ENCODE measurements at regions not wholly inside any gene's neighbourhood (a gene's known extent, or its start where the extent isn't known, plus 50 kb on each side); places are given as distances from the start of the nearest gene placed in this dataset.

DNA sequence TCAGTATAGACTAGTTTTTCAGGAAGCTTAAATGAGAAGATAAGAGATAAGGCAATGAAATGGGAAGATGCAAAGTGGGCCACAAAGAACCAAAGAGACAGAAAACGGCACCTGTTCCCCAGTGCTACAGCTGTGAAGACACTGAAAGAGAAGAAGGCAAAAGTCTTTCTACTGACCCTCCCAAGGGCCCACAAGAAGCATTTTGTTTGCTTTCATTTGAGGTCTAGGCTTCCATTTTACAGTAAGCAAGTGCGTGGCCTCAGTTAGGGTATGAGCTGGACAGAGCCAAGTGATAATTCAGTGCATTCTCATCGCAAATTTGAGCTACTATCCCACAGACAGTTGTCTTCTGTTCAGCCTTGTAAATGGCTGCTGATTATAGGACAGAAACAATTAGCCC, 53.4 kb upstream of the STK17B start:
- no peak for DNase-seq

DNA sequence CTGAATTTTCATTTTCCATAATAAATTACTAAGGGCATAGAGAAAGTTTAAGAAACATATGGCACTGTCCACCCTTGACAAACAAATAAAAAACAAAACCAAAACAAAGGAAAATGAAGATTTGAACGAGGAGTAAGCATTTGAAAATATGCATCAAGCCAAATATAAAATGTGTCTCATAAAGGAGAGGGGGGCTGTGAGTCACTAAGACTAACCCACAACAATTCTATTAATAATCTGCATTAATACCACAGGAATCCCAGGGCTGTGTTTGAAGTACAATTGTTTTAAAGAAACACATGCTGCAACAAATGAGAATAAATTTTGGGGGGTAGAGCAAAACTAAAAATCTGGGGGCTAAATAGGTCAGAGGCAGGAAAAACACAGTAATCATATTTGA, 53.8 kb upstream of the STK17B start:
- no peak for DNase-seq

GRCh38 chr2:196226058-196226706, 54.8 kb upstream of the STK17B start:
- DNase-seq, result no peak

DNA sequence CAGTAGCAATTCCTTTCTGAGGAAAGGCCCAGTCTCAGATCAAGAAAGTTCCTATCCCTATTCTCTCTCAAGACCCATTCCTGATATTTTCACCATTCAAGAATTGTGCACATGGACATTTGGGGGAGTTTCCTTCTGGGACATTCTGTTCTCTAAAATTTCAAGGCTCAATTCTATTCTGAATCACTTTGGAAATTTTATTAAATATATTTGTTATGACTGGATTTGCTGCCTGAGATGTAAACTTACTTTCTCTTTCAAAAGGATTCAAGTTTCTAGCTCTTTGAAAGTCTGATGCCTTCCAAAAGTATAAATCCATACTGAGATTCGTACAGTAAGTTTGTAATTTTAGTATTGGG, 55.3 kb upstream of the STK17B start:
- no peak for DNase-seq

DNA sequence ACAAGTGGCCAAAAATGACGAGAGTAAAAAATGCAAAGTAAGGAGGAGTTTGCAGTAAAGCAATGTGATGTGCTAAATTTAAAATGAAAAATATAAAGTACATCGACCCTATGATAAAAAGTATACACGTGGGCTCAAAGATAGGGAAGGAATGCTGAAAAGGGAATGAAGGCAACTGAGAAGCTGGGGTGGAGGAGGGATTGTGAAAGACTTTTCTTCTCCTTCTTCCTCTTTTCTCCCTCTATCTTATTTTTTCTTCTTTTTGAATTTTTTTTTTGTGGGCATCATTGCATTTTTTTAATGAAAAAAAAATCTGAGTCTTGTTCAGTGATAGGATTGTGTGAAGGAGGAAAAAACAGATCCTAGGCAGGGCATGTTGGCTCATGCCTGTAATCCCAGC, 57.6 kb upstream of the STK17B start:
- no peak for DNase-seq

- DNase-seq, result no peak
Observed at GRCh38 chr2:196230061-196230854, 58.9 kb upstream of the STK17B start.

DNA sequence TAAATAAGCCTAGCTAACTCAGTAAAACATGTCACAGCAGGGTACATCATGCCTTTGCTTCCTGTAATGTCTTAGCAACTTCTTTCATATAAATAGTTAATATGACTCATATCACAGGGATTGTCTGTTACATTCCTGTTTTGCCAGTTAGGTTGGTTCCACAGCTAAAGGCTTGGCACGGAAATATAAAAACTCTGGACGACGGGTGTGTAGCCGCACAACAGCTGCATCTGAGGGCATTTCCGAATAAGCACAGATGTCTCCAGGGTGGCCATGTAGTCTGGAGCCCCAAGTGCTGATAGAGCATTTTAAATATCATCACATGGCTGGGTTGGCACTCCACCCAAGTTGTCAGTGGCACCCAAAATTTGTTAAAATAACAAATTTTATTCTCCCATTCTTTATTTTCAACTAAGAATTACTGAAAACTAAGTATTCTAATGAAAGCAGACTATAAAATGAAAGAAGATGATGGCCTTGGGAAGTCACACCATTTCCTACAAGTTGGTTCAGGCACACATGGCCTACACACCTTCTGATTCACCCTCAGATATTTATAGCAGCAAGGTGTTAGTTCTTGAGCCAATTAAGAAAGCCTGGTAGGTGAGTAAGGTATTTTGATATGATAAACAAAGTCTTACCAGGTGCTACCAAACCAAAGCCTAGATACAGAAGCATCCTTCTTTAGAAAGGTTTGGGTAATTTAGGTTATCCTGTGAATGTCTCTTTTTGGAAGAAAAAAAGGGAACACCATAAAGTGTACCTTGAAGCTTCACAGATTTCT, 61.8 kb upstream of the STK17B start:
- peak; percentile 91 for DNase-seq

GRCh38 chr2:196233805-196234475, 62.6 kb upstream of the STK17B start:
- peak; percentile 32 for DNase-seq

- no peak for DNase-seq
Observed at GRCh38 chr2:196234672-196235071, 63.3 kb upstream of the STK17B start.

GRCh38 chr2:196238836-196239380, 67.5 kb upstream of the STK17B start:
- DNase-seq, result no peak

GRCh38 chr2:196239622-196240587, 68.5 kb upstream of the STK17B start:
- peak; percentile 86 for DNase-seq

GRCh38 chr2:196241175-196241574, 69.8 kb upstream of the STK17B start:
- no peak for DNase-seq

- DNase-seq, result no peak
Observed at GRCh38 chr2:196242131-196242620, 70.8 kb upstream of the STK17B start.

- DNase-seq, result no peak
Observed at GRCh38 chr2:196244516-196244915, 73.1 kb upstream of the STK17B start.

DNA sequence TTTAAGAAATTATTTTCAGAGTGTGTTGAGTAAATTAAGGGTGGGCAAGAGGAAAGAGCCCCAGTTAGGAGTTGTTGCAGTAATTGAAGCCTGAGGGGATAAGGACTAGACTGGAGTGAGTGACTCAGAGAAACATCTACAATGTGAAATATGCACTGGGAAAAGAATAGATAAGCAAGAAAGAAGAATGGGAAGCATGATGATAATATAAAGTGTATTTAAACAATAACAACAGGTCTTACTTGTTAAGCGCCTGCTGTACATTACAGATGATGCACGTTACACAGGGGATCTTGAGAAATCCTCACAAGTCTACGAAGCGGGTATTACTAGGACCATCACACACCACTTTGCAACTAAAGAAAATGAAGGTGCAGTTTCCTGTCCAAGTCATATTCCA, 73.6 kb upstream of the STK17B start:
- DNase-seq, result no peak

DNA sequence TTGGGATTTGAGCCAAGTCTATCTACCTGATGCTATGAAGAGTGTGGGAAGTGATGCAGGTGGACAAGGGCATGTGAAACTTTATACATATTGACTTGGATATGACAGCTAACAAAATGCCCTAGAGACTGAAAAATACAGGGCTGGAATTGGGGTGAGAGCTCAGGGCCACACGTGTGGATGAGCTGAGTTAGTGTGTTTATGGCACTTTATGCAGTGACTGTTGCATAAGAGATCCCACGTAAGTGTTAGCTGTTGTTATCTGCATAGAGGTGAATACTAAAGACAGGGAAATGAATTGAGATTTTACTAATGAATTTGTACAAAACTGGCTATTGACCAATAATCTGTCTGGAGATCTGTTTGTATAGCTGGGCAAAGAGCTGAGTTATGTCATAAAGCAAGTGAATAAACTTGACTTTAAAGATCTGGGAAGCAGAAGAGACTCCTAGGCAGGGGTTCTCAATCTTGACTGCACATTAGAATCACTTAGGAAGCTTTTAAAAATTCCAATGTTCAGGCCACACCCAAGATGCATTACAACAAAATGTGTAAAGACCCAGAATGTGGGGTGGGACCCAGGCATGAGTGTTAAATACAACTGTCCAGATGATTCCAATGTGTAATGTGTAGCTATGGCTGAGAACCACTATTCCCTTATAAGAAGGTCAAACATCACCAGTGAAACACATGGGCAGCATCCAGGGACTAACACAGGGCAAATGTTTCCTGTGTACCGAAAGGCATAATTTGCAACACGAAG, 74.2 kb upstream of the STK17B start:
- DNase-seq, result no peak

DNA sequence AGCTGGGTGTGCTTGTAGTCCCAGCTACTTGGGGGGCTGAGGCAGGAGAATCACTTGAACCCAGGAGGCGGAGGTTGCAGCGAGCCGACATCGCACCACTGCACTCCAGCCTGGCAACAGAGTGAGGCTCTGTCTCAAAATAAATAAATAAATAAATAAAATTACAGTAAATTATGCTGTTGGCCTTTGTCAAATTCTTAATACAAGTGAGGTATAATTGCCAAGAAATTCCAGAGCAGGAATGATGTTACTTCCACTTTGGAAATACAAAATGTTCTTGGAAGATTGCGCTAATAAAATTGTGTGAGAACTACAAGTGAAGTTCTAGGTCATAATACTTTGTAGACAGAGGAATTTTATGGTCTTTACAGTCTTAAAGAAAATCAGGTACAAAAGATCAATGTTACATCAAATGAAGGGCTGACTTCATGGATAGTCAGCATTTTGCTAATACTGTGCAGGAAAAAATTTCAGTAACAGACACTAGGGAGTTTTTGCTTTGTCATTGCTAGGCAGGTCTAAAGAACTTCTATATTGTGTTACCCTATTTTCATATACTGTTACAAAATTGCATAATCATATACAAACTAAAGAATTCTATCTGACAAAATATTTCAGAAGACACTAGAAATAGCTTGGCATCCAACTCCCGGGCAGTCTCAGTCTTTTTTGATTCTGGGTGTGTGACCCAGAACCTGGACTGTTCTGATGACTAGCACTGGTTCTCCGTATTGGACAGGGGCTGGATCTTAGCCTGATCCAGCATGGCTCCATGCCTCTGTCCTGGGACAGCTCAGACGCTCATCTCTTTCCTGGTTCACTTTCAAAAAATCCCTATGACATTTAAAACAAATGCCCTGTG, 76.0 kb upstream of the STK17B start:
- no peak for DNase-seq

GRCh38 chr2:196247976-196248280, 76.5 kb upstream of the STK17B start:
- no peak for DNase-seq

GRCh38 chr2:196248467-196249094, 77.2 kb upstream of the STK17B start:
- no peak for DNase-seq

DNA sequence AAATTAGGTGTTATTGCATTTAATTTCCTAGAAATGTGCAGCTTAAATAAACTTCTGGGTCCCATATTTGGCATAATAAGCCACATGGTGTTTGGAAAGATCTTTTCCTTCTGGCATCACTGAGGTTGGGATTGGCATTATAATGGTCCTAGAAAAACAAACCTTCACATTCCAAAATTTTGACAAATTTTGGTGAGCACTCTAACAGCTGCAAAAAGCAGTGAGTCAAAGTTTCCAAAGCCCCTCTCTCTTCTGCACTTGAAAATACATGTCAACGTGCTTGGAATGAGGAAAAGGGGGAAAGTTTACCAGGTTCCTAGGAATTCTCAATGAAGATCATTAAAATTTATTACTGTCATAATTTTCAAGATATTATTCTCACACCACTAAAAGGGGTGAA, 77.8 kb upstream of the STK17B start:
- DNase-seq, result no peak

All from RPMI8226 (cell line).